ENCODE measurements at regions not wholly inside any gene's neighbourhood (a gene's known extent, or its start where the extent isn't known, plus 50 kb on each side); places are given as distances from the start of the nearest gene placed in this dataset.
A peak's percentile ranks its signal among the peaks of the same experiment; 100 is the strongest.

GRCh38 chr6:10099529-10100140 is 315.2 kb downstream of the TFAP2A start:
- no peak for TF ChIP-seq GATA2 (IDR thresholded peaks at IDR 0.05; ENCODE audit: low read depth, low read length)
- no peak for TF ChIP-seq GATA3 (IDR thresholded peaks at IDR 0.05; ENCODE audit: low read depth, low read length)

- TF ChIP-seq GATA2 (IDR thresholded peaks at IDR 0.05; ENCODE audit: low read depth, low read length) = peak; percentile 94
- TF ChIP-seq GATA3 (IDR thresholded peaks at IDR 0.05; ENCODE audit: low read depth, low read length) = peak; percentile 66; the same call in 1 of the 2 replicates
These were observed 315.9 kb downstream of the TFAP2A start for GRCh38 chr6:10098756-10099528.

GRCh38 chr6:10093282-10093681 is 321.6 kb downstream of the TFAP2A start:
- TF ChIP-seq GATA2 (IDR thresholded peaks at IDR 0.05; ENCODE audit: low read depth, low read length) (no peak), GATA3 (IDR thresholded peaks at IDR 0.05; ENCODE audit: low read depth, low read length) (no peak)

GRCh38 chr6:10084111-10084986 is 330.5 kb downstream of the TFAP2A start:
- no peak for TF ChIP-seq GATA3 (IDR thresholded peaks at IDR 0.05; ENCODE audit: low read depth, low read length)
- TF ChIP-seq GATA2 (IDR thresholded peaks at IDR 0.05; ENCODE audit: low read depth, low read length) = no peak

GRCh38 chr6:10082385-10082784 is 332.5 kb downstream of the TFAP2A start:
- no peak for TF ChIP-seq GATA2 (IDR thresholded peaks at IDR 0.05; ENCODE audit: low read depth, low read length)
- no peak for TF ChIP-seq GATA3 (IDR thresholded peaks at IDR 0.05; ENCODE audit: low read depth, low read length)

- TF ChIP-seq GATA3 (IDR thresholded peaks at IDR 0.05; ENCODE audit: low read depth, low read length) = no peak
- no peak for TF ChIP-seq GATA2 (IDR thresholded peaks at IDR 0.05; ENCODE audit: low read depth, low read length)
These were observed 332.9 kb downstream of the TFAP2A start for GRCh38 chr6:10081957-10082356.

GRCh38 chr6:10081075-10081474 is 333.8 kb downstream of the TFAP2A start:
- TF ChIP-seq GATA3 (IDR thresholded peaks at IDR 0.05; ENCODE audit: low read depth, low read length) (no peak), GATA2 (IDR thresholded peaks at IDR 0.05; ENCODE audit: low read depth, low read length) (no peak)

GRCh38 chr6:10080561-10080960 is 334.3 kb downstream of the TFAP2A start:
- TF ChIP-seq GATA3 (IDR thresholded peaks at IDR 0.05; ENCODE audit: low read depth, low read length) (no peak), GATA2 (IDR thresholded peaks at IDR 0.05; ENCODE audit: low read depth, low read length) (no peak)

- no peak for TF ChIP-seq GATA3 (IDR thresholded peaks at IDR 0.05; ENCODE audit: low read depth, low read length)
- TF ChIP-seq GATA2 (IDR thresholded peaks at IDR 0.05; ENCODE audit: low read depth, low read length) = no peak
These were observed 336.3 kb downstream of the TFAP2A start for GRCh38 chr6:10078581-10078980.

GRCh38 chr6:10073341-10073740 is 341.5 kb downstream of the TFAP2A start:
- TF ChIP-seq GATA2 (IDR thresholded peaks at IDR 0.05; ENCODE audit: low read depth, low read length) = no peak

- no peak for TF ChIP-seq GATA2 (IDR thresholded peaks at IDR 0.05; ENCODE audit: low read depth, low read length)
These were observed 343.1 kb downstream of the TFAP2A start for GRCh38 chr6:10071631-10072220.

GRCh38 chr6:10060004-10060403 is 354.9 kb downstream of the TFAP2A start:
- TF ChIP-seq GATA2 (IDR thresholded peaks at IDR 0.05; ENCODE audit: low read depth, low read length) = no peak
- TF ChIP-seq GATA3 (IDR thresholded peaks at IDR 0.05; ENCODE audit: low read depth, low read length) = no peak

- TF ChIP-seq GATA2 (IDR thresholded peaks at IDR 0.05; ENCODE audit: low read depth, low read length) (no peak), GATA3 (IDR thresholded peaks at IDR 0.05; ENCODE audit: low read depth, low read length) (no peak)
These were observed 360.2 kb downstream of the TFAP2A start for GRCh38 chr6:10054672-10055071.

- no peak for TF ChIP-seq GATA2 (IDR thresholded peaks at IDR 0.05; ENCODE audit: low read depth, low read length)
- TF ChIP-seq GATA3 (IDR thresholded peaks at IDR 0.05; ENCODE audit: low read depth, low read length) = no peak
These were observed 363.6 kb downstream of the TFAP2A start for GRCh38 chr6:10051283-10051682.

All from SH-SY5Y (cell line).